Brain microvascular endothelial cell (primary cell): ENCODE measurements at regions not wholly inside any gene's neighbourhood (a gene's known extent, or its start where the extent isn't known, plus 50 kb on each side); places are given as distances from the start of the nearest gene placed in this dataset.

Experiments used
- DNase-seq: peaks from one replicate; pipeline ENCODE4 v3.0.0-alpha.2; 2020
- H3K27ac ChIP-seq: fragments of 250-450 bp; sonication (Bioruptor Pico); 2 replicates; pipeline ENCODE4 v1.5.1; 2020; ENCODE audit warnings: mild to moderate bottlenecking, moderate library complexity
- H3K27me3 ChIP-seq: fragments of 250-450 bp; sonication (Bioruptor Pico); replicated peaks from 2 replicates; pipeline ENCODE4 v1.5.1; 2020; ENCODE audit warnings: mild to moderate bottlenecking
- H3K36me3 ChIP-seq: fragments of 250-450 bp; sonication (Bioruptor Pico); replicated peaks from 2 replicates; pipeline ENCODE4 v1.5.1; 2020; ENCODE audit warnings: mild to moderate bottlenecking
- H3K4me3 ChIP-seq: 2 replicates; pipeline ENCODE4 v1.5.1; 2011; ENCODE audit warnings: low read depth, mild to moderate bottlenecking, control low read depth, low read length, moderate library complexity
- in situ Hi-C: cut with HindIII; loops from 2 replicates; pipeline ENCODE4 v1.10.0; 2017; ENCODE audit warnings: low sequenced_read_pairs, low pct_ligation_motif_present
- TF ChIP-seq, protein P1 (sequence below): IDR thresholded peaks from 2 replicates; pipeline ENCODE4 v1.5.1; 2011; ENCODE audit warnings: low read depth, mild to moderate bottlenecking, moderate library complexity, low read length, control low read depth, inconsistent platforms; ENCODE audit errors: missing control alignments

DNA sequence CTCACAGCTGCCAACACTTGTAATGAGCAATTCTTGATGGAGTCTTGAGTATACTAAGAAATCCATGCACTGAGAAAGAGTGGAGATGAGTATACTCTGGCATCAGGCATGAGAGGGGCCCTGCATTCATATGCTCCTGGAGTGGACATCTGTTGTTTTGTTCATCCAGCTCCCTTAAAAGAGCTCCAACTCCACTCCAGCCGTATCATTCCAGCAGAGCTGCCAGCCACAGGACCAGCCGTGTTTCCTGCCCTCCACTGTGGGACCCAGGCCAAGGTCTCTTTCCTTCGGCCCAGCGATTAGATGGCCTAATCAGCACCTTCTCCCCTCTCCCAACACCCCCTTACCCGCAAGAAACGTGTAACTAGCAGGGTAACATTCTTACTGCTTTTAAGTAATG lies 144.5 kb downstream of the OMA1 start:
- in situ Hi-C loops = no loop called here
- no peaks in the 10 kb centered on the region for H3K36me3 ChIP-seq
- H3K4me3 ChIP-seq = no peak overlapping the region
- H3K27ac ChIP-seq = no peak overlapping the region
- DNase-seq = no peak
- TF ChIP-seq, protein P1, sequence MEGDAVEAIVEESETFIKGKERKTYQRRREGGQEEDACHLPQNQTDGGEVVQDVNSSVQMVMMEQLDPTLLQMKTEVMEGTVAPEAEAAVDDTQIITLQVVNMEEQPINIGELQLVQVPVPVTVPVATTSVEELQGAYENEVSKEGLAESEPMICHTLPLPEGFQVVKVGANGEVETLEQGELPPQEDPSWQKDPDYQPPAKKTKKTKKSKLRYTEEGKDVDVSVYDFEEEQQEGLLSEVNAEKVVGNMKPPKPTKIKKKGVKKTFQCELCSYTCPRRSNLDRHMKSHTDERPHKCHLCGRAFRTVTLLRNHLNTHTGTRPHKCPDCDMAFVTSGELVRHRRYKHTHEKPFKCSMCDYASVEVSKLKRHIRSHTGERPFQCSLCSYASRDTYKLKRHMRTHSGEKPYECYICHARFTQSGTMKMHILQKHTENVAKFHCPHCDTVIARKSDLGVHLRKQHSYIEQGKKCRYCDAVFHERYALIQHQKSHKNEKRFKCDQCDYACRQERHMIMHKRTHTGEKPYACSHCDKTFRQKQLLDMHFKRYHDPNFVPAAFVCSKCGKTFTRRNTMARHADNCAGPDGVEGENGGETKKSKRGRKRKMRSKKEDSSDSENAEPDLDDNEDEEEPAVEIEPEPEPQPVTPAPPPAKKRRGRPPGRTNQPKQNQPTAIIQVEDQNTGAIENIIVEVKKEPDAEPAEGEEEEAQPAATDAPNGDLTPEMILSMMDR = no peak
- H3K27me3 ChIP-seq = no peaks in the 10 kb centered on the region

DNA sequence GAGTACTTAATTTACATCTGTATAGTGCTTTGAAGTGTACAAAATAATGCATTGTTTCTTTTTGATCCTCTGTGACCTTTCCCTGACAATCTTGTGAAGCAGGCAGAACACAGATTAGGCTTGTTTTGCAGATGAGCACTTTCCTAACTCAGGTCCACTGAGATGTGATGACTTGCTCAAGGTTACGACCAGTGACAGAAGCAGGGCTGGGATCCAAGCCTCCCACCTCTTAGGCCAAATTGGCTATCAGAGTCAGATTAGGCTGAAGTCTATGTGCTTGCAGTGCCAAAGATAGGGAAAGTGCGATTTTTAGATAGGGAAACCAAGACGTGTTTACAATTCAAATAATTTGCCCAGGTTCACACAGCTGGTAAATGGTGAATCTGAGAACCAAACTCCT lies 147.3 kb downstream of the OMA1 start:
- H3K36me3 ChIP-seq = no peaks in the 10 kb centered on the region
- no peak overlapping the region for H3K4me3 ChIP-seq
- H3K27me3 ChIP-seq = no peaks in the 10 kb centered on the region
- TF ChIP-seq, protein P1 = no peak
- H3K27ac ChIP-seq = no peak overlapping the region
- DNase-seq = no peak
- in situ Hi-C loops = no loop called here

DNA sequence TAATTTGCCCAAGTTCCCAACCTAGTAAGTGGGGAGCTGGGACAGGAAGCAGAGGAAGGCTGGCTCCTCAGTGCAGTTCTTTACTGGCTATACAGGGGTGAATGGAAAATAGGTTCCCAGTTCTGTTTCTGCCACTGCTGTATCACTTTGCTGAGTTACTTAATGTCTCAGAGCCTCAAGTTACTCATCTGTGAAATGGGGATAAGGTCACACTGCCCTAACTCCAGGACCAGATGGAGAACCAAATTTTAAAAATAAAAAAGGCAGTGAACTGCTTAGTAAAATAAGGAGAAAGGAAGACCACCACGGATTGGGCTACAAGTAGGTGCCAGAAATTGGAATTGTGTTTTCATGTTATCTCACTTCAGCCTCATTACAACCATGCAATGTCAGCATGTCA lies 147.8 kb downstream of the OMA1 start:
- TF ChIP-seq, protein P1 = no peak
- H3K4me3 ChIP-seq = no peak overlapping the region
- no peaks in the 10 kb centered on the region for H3K27me3 ChIP-seq
- H3K36me3 ChIP-seq = no peaks in the 10 kb centered on the region
- H3K27ac ChIP-seq = no peak overlapping the region
- DNase-seq = no peak
- in situ Hi-C loops = no loop called here

DNA sequence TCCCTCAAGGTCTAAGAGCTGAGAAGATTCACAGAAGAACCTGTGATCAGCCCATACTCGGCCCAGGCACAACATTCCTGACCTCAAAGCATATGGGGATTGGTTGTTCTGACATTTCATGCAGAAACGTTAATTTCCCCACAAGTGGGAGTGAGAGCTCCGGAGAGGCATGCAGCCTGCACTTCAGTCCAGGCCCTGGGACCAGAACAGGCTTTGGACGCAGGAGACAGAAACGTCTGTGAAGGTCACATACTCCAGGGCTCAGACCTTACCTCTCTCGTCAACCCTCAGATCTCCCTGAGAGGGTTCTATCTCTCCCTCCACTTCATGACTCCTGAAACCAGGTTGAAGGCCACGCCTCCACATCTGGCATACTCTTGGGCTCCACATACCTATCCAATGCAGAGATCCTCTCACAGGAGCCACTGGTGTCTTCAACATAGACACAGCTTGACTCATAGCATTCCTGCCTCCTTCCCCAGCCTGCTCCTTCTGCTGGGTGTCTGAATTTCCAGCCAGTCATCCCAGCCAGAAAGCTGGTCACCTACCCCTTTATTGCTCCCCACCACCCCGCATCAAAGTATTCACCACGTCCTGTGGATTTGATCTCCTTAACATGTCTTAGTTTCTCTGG lies 149.2 kb downstream of the OMA1 start:
- Histone ChIP-seq H3K27me3 (no peaks in the 10 kb centered on the region), H3K27ac (no peak overlapping the region), H3K4me3 (no peak overlapping the region), H3K36me3 (no peaks in the 10 kb centered on the region)
- TF ChIP-seq, protein P1 = no peak
- DNase-seq = peak; percentile 75
- in situ Hi-C loops = no loop called here

DNA sequence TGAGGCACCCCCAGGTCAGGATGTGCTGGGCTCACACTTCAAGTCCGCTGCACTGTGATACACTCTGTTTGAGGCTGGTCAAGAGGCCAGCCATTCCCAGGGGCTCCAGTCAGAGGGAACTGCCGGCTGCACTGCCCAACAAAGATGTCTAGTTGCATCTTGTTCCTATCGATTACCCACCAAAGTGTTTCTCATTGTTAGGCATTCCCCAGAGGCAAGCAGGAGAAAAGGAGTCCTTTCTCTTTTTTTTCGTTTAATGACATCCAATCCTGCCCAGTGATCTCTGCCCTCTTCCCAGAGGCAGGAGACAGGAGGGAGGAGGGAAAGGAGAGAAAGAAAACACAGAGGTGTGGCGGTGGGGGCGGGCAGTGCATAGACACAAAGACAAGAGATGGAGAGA lies 150.4 kb downstream of the OMA1 start:
- Histone ChIP-seq H3K4me3 (no peak overlapping the region), H3K27me3 (no peaks in the 10 kb centered on the region), H3K27ac (no peak overlapping the region), H3K36me3 (no peaks in the 10 kb centered on the region)
- TF ChIP-seq, protein P1 = no peak
- DNase-seq = no peak
- in situ Hi-C loops = no loop called here

- TF ChIP-seq, protein P1 = no peak
- peak; percentile 84 for DNase-seq
Observed at GRCh38 chr1:58395355-58395754, 151.2 kb downstream of the OMA1 start.

More at GRCh38 chr1:58395355-58395754, 151.2 kb downstream of the OMA1 start:
- H3K4me3 ChIP-seq = no peak overlapping the region
- no peaks in the 10 kb centered on the region for H3K36me3 ChIP-seq
- no peak overlapping the region for H3K27ac ChIP-seq
- H3K27me3 ChIP-seq = no peaks in the 10 kb centered on the region
- in situ Hi-C loops = no loop called here
